HEK293 (cell line): ENCODE measurements at regions not wholly inside any gene's neighbourhood (a gene's known extent, or its start where the extent isn't known, plus 50 kb on each side); places are given as distances from the start of the nearest gene placed in this dataset.
"Not testable (repeated sequence)": the region's sequence is repeated elsewhere in the genome, so short reads cannot be mapped to it uniquely, and the experiment has no call there.

Experiments used
- CTCF ChIA-PET: fragments of 350-600 bp; formaldehyde crosslinking; extraction: SDS; loops from one replicate; lab custom pipeline; 2021; ENCODE audit warnings: antibody characterized with exemption; lab: Yijun Ruan, JAX
- POLR2A ChIA-PET: fragments of 300-600 bp; formaldehyde crosslinking; extraction: SDS; loops from one replicate; lab custom pipeline; 2020; ENCODE audit warnings: antibody characterized with exemption, inconsistent platforms; lab: Yijun Ruan, JAX
- H3K27ac ChIP-seq: fragments of 200-500 bp; sonication (Bioruptor generic); 2 replicates; pipeline ENCODE4 v1.5.1; 2014; ENCODE audit warnings: low read depth, low read length, control low read depth, inconsistent platforms; ENCODE audit errors: extremely low read depth
- H3K36me3 ChIP-seq, 2 experiments: fragments of 200-500 bp in 1 of 2; sonication (Bioruptor generic) in 1 of 2; 1 replicate in 1 of 2; 2 replicates in 1 of 2; pipeline ENCODE4 v1.5.1; 2014 to 2017; ENCODE audit warnings: inconsistent platforms in 2 of 2, low read length in 2 of 2; ENCODE audit not compliant: control insufficient read depth in 2 of 2, insufficient read depth in 1 of 2
- H3K4me1 ChIP-seq: fragments of 200-500 bp; sonication (Bioruptor generic); 2 replicates; pipeline ENCODE4 v1.5.1; 2014; ENCODE audit warnings: mild to moderate bottlenecking, low read length, inconsistent platforms; ENCODE audit not compliant: control insufficient read depth, insufficient read depth
- H3K4me3 ChIP-seq: 2 replicates; pipeline ENCODE4 v1.5.1; 2011; ENCODE audit warnings: low read depth, mild to moderate bottlenecking, control low read depth, low read length, moderate library complexity
- H3K9me3 ChIP-seq: fragments of 200-500 bp; sonication (Bioruptor generic); 2 replicates; pipeline ENCODE4 v1.5.1; 2014; ENCODE audit warnings: low read depth, low read length, inconsistent platforms; ENCODE audit not compliant: control insufficient read depth, insufficient read depth
- FEZF1 ChIP-seq: fragments of 450-650 bp; formaldehyde crosslinking; IDR thresholded peaks from 2 replicates; pipeline ENCODE4 v1.5.1; 2016; ENCODE audit warnings: missing biosample characterization, missing genetic modification characterization
- HOXA7 ChIP-seq: sonication (generic); formaldehyde crosslinking; IDR thresholded peaks from 2 replicates; pipeline ENCODE4 v1.8.1; 2022; ENCODE audit warnings: missing genetic modification reagents, borderline replicate concordance
- KLF8 ChIP-seq: fragments of 450-650 bp; formaldehyde crosslinking; IDR thresholded peaks from 2 replicates; pipeline ENCODE4 v1.5.1; 2016; ENCODE audit warnings: missing biosample characterization, missing genetic modification characterization
- ZFP3 ChIP-seq: fragments of 450-650 bp; formaldehyde crosslinking; IDR thresholded peaks from 2 replicates; pipeline ENCODE4 v1.5.1; 2016; ENCODE audit warnings: low read depth, missing biosample characterization, missing genetic modification characterization
- ZNF132 ChIP-seq: fragments of 450-650 bp; formaldehyde crosslinking; IDR thresholded peaks from 2 replicates; pipeline ENCODE4 v1.5.1; 2017; ENCODE audit warnings: missing biosample characterization, missing genetic modification characterization, borderline replicate concordance
- ZNF146 ChIP-seq: fragments of 450-650 bp; formaldehyde crosslinking; IDR thresholded peaks from 2 replicates; pipeline ENCODE4 v1.5.1; 2016; ENCODE audit warnings: missing biosample characterization, missing genetic modification characterization
- ZNF214 ChIP-seq: fragments of 450-650 bp; formaldehyde crosslinking; IDR thresholded peaks from 2 replicates; pipeline ENCODE4 v1.5.1; 2017; ENCODE audit warnings: missing biosample characterization, mild to moderate bottlenecking, missing genetic modification characterization, borderline replicate concordance
- ZNF239 ChIP-seq: fragments of 450-650 bp; formaldehyde crosslinking; IDR thresholded peaks from 2 replicates; pipeline ENCODE4 v1.5.1; 2016; ENCODE audit warnings: missing biosample characterization, missing genetic modification characterization
- ZNF350 ChIP-seq: fragments of 450-650 bp; formaldehyde crosslinking; IDR thresholded peaks from 2 replicates; pipeline ENCODE4 v1.5.0; 2017; ENCODE audit warnings: missing biosample characterization, mild to moderate bottlenecking, missing genetic modification characterization
- ZNF433 ChIP-seq: fragments of 450-650 bp; formaldehyde crosslinking; IDR thresholded peaks from 2 replicates; pipeline ENCODE4 v1.5.1; 2016; ENCODE audit warnings: missing biosample characterization, missing genetic modification characterization, low read depth
- ZNF501 ChIP-seq: fragments of 450-650 bp; formaldehyde crosslinking; IDR thresholded peaks from 2 replicates; pipeline ENCODE4 v1.5.1; 2016; ENCODE audit warnings: missing biosample characterization, missing genetic modification characterization
- ZNF629 ChIP-seq: fragments of 450-650 bp; formaldehyde crosslinking; IDR thresholded peaks from 2 replicates; pipeline ENCODE4 v1.5.1; 2017; ENCODE audit warnings: missing biosample characterization, missing genetic modification characterization
- ZNF670 ChIP-seq: fragments of 450-650 bp; formaldehyde crosslinking; IDR thresholded peaks from 2 replicates; pipeline ENCODE4 v1.5.1; 2016; ENCODE audit warnings: missing biosample characterization, missing genetic modification characterization, low read depth
- ZNF785 ChIP-seq: fragments of 450-650 bp; formaldehyde crosslinking; IDR thresholded peaks from 2 replicates; pipeline ENCODE4 v1.5.1; 2016; ENCODE audit warnings: missing biosample characterization, missing genetic modification characterization
- ZNF837 ChIP-seq: fragments of 450-650 bp; formaldehyde crosslinking; IDR thresholded peaks from 2 replicates; pipeline ENCODE4 v1.5.1; 2016; ENCODE audit warnings: missing biosample characterization, missing genetic modification characterization
- ZSCAN23 ChIP-seq: fragments of 450-650 bp; formaldehyde crosslinking; IDR thresholded peaks from 2 replicates; pipeline ENCODE4 v1.5.1; 2016; ENCODE audit warnings: missing biosample characterization, missing genetic modification characterization
- TF ChIP-seq, protein P1 (sequence below): fragments of 450-650 bp; formaldehyde crosslinking; IDR thresholded peaks from 2 replicates; pipeline ENCODE4 v1.5.1; 2016; ENCODE audit warnings: missing biosample characterization, missing genetic modification characterization
- TF ChIP-seq, protein P2 (sequence below): fragments of 450-650 bp; formaldehyde crosslinking; IDR thresholded peaks from 2 replicates; pipeline ENCODE4 v1.5.1; 2016; ENCODE audit warnings: missing biosample characterization, missing genetic modification characterization
- TF ChIP-seq, protein P3 (sequence below): fragments of 450-650 bp; formaldehyde crosslinking; IDR thresholded peaks from 2 replicates; pipeline ENCODE4 v1.5.1; 2017; ENCODE audit warnings: missing biosample characterization, missing genetic modification characterization
- TF ChIP-seq, protein P4 (sequence below): fragments of 450-650 bp; formaldehyde crosslinking; IDR thresholded peaks from 2 replicates; pipeline ENCODE4 v1.5.1; 2016; ENCODE audit warnings: missing biosample characterization, missing genetic modification characterization

DNA sequence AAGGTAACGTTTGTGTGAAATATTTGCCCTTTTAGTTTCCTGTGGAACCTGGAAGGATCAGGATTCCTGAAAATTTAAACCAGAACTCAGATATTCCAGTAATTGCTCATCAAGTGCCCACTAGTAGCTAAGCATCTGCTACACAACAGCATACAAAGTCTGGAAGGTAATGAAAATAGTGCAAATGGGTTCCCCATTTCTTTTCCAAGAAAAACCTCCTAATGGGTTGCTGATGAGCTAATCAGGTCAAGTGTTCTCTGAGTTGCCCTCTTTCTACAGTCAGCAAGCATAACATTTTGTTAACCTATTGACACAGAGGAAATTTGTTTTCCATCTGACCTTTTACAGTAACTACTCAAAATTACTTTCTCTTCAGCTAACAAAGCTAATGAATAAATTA, 83.6 kb upstream of the PMCH start:
- TF ChIP-seq ZNF837 (no peak), FEZF1 (tag by site-specific recombination) (no peak), ZNF132 (tag by site-specific recombination) (no peak), ZNF214 (no peak), ZNF433 (tag by site-specific recombination) (no peak), ZFP3 (tag by site-specific recombination) (no peak), ZNF670 (no peak), ZNF239 (no peak), HOXA7 (CRISPR knock-in tag) (no peak), ZNF501 (tag by site-specific recombination) (no peak), KLF8 (no peak), ZSCAN23 (tag by site-specific recombination) (no peak)
- TF ChIP-seq, protein P1, sequence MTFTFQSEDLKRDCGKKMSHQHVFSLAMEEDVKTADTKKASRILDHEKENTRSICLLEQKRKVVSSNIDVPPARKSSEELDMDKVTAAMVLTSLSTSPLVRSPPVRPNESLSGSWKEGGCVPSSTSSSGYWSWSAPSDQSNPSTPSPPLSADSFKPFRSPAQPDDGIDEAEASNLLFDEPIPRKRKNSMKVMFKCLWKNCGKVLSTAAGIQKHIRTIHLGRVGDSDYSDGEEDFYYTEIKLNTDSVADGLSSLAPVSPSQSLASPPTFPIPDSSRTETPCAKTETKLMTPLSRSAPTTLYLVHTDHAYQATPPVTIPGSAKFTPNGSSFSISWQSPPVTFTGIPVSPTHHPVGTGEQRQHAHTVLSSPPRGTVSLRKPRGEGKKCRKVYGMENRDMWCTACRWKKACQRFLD (tag by site-specific recombination) = no peak
- TF ChIP-seq, protein P2, sequence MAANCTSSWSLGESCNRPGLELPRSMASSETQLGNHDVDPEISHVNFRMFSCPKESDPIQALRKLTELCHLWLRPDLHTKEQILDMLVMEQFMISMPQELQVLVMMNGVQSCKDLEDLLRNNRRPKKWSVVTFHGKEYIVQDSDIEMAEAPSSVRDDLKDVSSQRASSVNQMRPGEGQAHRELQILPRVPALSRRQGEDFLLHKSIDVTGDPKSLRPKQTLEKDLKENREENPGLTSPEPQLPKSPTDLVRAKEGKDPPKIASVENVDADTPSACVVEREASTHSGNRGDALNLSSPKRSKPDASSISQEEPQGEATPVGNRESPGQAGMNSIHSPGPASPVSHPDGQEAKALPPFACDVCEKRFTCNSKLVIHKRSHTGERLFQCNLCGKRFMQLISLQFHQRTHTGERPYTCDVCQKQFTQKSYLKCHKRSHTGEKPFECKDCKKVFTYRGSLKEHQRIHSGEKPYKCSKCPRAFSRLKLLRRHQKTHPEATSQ (tag by site-specific recombination) = no peak
- H3K36me3 ChIP-seq = no peaks in the 10 kb centered on the region
- no peaks in the 10 kb centered on the region for H3K9me3 ChIP-seq
- ChIA-PET CTCF (no interaction called here), POLR2A (no interaction called here)
- H3K4me3 ChIP-seq = no peak overlapping the region
- no peaks in the 10 kb centered on the region for H3K4me1 ChIP-seq
- H3K27ac ChIP-seq = no peak overlapping the region

GRCh38 chr12:102255687-102256086, 58.1 kb upstream of the PMCH start:
- H3K4me1 ChIP-seq, H3K9me3 ChIP-seq, POLR2A ChIA-PET, CTCF ChIA-PET, H3K27ac ChIP-seq, H3K36me3 ChIP-seq, H3K4me3 ChIP-seq: not testable (repeated sequence)
- TF ChIP-seq ZNF146 (tag by site-specific recombination) = peak; percentile 78

GRCh38 chr12:102251005-102251404, 53.4 kb upstream of the PMCH start:
- H3K4me1 ChIP-seq, H3K27ac ChIP-seq, H3K9me3 ChIP-seq, POLR2A ChIA-PET, H3K36me3 ChIP-seq, CTCF ChIA-PET, H3K4me3 ChIP-seq: not testable (repeated sequence)

DNA sequence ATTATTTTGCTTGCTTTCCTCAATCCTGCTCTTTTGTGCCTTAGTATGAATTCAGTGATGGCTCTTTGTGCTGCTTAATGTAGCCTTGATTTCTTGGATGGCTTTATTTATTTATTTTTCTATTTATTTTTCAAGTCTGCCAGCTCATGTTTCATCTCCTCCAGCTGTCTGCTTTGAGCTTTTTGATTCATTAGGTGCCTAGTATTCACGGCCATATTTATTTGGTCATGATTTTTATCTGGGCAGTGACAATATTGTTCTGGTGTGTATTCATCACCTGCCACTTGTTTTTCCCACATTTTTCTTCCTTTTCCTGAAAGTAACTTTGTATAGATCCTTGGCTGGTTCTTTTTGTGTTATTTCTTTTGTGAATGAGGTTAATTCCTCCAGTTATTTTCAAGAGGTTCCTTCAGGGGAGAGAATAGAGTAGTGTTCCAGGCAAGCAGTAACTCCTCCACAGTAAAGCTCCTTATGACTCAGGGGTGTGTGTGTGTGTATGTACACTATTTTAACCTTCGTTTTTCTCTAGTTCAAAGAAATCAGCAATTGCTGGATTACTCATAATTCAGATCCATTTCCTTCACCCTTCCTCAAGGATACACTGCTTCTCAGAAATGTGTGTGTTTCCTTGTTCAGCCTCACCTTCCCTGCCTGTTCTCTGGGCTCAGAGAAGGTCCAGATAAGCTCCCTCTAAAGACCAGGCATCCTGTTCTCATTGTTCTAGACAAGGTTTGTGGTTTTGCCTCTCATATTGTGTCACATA, 51.6 kb upstream of the PMCH start:
- Histone ChIP-seq H3K27ac (no peak overlapping the region), H3K4me1 (no peaks in the 10 kb centered on the region), H3K9me3 (no peaks in the 10 kb centered on the region), H3K4me3 (no peak overlapping the region), H3K36me3 (no peaks in the 10 kb centered on the region)
- ChIA-PET CTCF (no interaction called here), POLR2A (no interaction called here)
- TF ChIP-seq, protein P3, sequence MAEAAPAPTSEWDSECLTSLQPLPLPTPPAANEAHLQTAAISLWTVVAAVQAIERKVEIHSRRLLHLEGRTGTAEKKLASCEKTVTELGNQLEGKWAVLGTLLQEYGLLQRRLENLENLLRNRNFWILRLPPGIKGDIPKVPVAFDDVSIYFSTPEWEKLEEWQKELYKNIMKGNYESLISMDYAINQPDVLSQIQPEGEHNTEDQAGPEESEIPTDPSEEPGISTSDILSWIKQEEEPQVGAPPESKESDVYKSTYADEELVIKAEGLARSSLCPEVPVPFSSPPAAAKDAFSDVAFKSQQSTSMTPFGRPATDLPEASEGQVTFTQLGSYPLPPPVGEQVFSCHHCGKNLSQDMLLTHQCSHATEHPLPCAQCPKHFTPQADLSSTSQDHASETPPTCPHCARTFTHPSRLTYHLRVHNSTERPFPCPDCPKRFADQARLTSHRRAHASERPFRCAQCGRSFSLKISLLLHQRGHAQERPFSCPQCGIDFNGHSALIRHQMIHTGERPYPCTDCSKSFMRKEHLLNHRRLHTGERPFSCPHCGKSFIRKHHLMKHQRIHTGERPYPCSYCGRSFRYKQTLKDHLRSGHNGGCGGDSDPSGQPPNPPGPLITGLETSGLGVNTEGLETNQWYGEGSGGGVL = no peak
- TF ChIP-seq ZNF785 (tag by site-specific recombination) (no peak), ZNF350 (tag by site-specific recombination) (no peak), ZNF629 (tag by site-specific recombination) (no peak)
- TF ChIP-seq, protein P4, sequence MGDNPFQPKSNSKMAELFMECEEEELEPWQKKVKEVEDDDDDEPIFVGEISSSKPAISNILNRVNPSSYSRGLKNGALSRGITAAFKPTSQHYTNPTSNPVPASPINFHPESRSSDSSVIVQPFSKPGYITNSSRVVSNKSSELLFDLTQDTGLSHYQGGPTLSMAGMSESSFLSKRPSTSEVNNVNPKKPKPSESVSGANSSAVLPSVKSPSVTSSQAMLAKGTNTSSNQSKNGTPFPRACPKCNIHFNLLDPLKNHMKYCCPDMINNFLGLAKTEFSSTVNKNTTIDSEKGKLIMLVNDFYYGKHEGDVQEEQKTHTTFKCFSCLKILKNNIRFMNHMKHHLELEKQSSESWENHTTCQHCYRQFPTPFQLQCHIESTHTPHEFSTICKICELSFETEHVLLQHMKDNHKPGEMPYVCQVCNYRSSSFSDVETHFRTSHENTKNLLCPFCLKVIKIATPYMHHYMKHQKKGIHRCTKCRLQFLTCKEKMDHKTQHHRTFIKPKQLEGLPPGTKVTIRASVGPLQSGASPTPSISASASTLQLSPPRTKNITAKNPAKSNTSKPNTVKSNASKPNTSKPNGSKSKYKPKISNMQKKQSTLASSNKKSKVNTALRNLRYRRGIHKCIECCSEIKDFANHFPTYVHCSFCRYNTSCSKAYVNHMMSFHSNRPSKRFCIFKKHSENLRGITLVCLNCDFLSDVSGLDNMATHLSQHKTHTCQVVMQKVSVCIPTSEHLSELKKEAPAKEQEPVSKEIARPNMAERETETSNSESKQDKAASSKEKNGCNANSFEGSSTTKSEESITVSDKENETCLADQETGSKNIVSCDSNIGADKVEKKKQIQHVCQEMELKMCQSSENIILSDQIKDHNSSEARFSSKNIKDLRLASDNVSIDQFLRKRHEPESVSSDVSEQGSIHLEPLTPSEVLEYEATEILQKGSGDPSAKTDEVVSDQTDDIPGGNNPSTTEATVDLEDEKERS (tag by site-specific recombination) = no peak
